Left cardiac atrium (tissue), 4 donors: ENCODE measurements at regions not wholly inside any gene's neighbourhood (a gene's known extent, or its start where the extent isn't known, plus 50 kb on each side); places are given as distances from the start of the nearest gene placed in this dataset.
"Not testable (repeated sequence)": the region's sequence is repeated elsewhere in the genome, so short reads cannot be mapped to it uniquely, and the experiment has no call there.

Experiments used
- ATAC-seq, 2 donors: fragments of 200-7000 bp; cut with Tn5 transposase; one replicate each; pipeline ENCODE4 v1.9.1; 2020; ENCODE audit warnings: mild to moderate bottlenecking in 2 of 2, moderate library complexity in 2 of 2
- DNase-seq: peaks from one replicate; pipeline ENCODE4 v3.0.0-alpha.2; 2020
- intact Hi-C, 2 donors: fragments of 100-400 bp; cut with DNase I; formaldehyde crosslinking; loops; one replicate each; pipeline versions ENCODE4 v1.14.1 to v1.15.1; 2022 to 2023
- donor health status: DM: no; HTN: yes; CAD: no.
- donor health status: DM: no; HTN: yes; CAD: no; lungs with severe emphysema.
- donor health status: DM: yes; HTN: yes; CAD: no.
- donor health status: Dilated cardiomyopathy.

DNA sequence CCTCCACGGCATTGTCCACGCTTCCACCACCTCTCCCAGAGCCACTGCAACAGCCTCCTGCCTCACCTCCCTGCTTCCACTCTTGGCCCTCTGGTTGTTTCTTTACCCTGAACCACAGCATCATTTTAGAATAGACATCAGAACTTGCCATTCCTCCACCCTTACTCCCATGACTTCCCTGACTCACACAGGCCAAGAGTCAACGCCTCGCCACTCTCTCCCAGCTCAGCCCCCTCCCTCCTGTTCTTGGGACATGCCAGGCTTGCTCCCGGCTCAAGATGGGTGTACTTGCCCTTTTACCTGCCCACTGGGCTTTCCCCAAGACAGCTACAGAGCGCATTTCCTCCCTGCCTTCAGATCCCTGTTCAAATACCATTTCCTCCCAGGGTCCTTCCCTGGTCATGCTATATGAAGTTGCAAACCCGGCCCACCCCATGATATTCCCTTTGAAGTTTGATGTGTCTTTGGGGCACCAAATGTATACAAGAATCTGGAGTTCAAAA is 429.1 kb downstream of the RPS24 start:
- intact Hi-C loops, result no loop called here
- DNase-seq (no peak), ATAC-seq (no peak)

DNA sequence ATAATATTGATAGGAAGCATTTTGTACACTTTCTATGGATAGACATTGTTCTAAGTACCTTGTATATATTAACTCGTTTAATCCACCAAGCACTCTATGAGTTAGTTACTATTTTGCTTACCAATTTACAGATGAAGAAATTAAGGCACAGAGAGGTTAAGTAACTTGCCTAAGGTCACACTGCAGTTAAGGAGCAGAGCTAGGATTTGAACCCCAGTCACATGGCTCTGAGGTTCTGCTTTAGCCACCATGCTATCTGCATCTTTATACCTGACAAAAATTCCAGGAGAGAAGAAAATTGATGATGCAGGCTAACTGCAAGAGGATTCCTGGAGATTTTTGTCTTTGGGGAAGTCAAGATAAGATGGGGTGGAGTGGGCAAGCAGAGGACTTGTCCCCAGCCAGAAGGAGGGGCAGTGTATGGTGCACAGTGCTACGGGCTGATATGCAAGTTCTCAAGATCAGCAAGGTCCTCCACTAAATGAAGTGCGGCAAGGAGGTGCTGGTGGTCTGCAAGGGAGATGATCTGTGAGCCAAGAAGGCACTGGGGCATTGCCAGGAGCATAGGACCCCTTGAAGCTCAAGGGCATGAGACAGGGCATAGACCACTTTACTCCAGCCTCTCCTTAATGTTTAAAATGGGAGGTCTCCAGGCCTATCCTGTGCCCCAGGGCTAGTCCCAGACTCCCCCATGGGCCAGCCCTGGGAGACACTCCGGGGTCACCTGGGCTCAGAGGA is 430.6 kb downstream of the RPS24 start:
- no peak for ATAC-seq
- DNase-seq, result no peak
- intact Hi-C loops, result no loop called here

DNA sequence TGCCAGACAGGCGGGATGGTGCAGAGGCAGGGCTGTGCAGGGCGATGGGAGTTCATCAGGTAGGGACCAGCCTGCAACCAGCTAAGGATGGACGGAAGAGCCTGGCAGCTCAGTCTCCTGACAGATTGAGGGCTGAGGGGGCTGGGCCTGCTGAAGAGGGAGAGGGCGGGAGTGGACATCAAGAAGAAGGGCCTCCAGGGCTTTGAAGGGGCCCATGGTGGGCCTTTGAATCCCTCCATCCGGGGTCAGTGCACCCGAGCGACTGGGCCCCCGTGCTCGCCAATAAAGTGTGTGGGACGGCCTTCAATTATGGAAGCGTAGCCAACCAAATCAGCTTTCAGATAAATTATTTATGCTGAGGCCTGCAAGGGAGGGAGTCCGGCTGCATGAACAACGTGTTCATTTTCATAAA is 431.2 kb downstream of the RPS24 start:
- intact Hi-C loops, result no loop called here
- no peak for ATAC-seq
- DNase-seq, result no peak

DNA sequence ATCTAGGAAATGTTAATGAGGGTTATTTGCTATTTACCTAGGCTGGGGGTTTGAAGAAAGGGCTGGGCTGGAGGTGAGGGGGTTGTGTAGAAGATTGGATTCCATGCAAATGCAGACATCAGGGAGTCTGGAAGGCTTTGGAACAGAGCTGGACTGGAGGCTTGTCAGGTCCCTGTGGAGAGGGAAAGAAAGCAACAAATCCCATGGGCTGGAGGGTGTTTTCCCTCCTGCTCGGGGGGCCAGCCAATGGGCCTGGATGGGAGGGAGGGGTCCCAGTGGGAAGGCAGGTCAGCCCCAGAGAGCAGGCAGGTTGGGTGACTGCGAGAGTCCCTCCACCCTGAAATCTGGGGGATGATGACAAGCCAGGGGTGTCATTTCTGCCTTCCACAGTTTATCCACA is 431.8 kb downstream of the RPS24 start:
- intact Hi-C loops, result no loop called here
- no peak for ATAC-seq
- DNase-seq, result no peak

DNA sequence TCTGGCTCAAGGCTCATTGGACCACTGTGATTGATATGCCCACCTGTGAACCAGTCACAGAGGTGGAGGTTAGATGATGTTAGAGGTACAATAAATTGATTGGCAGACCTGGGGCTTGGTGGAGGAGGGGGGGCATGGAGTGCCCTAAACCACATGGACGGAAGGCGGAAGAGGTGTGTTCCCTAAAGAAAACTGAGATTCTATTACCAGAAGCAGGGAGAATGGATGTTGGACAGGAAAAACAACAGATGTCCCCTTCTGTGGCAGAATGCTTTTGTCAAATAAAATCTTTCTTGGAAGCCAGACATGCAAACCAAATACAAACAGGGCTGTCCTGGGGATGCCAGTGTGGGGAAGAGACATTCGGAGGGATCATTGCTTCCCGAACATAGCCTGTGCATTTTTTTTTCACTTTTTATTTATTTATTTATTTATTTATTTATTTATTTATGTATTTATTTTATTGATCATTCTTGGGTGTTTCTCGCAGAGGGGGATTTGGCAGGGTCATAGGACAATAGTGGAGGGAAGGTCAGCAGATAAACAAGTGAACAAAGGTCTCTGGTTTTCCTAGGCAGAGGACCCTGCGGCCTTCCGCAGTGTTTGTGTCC is 433.9 kb downstream of the RPS24 start:
- intact Hi-C loops, result no loop called here
- ATAC-seq (no peak), DNase-seq (no peak)

DNA sequence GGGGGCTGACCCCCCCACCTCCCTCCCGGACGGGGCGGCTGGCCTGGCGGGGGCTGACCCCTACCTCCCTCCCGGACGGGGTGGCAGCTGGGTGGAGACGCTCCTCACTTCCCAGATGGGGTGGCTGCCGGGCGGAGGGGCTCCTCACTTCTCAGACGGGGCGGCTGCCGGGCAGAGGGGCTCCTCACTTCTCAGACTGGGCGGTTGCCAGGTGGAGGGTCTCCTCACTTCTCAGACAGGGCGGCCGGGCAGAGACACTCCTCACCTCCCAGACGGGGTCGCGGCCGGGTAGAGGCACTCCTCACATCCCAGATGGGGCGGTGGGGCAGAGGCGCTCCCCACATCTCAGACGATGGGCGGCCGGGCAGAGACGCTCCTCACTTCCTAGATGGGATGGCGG is 435.1 kb downstream of the RPS24 start:
- intact Hi-C loops, ATAC-seq, DNase-seq: not testable (repeated sequence)

DNA sequence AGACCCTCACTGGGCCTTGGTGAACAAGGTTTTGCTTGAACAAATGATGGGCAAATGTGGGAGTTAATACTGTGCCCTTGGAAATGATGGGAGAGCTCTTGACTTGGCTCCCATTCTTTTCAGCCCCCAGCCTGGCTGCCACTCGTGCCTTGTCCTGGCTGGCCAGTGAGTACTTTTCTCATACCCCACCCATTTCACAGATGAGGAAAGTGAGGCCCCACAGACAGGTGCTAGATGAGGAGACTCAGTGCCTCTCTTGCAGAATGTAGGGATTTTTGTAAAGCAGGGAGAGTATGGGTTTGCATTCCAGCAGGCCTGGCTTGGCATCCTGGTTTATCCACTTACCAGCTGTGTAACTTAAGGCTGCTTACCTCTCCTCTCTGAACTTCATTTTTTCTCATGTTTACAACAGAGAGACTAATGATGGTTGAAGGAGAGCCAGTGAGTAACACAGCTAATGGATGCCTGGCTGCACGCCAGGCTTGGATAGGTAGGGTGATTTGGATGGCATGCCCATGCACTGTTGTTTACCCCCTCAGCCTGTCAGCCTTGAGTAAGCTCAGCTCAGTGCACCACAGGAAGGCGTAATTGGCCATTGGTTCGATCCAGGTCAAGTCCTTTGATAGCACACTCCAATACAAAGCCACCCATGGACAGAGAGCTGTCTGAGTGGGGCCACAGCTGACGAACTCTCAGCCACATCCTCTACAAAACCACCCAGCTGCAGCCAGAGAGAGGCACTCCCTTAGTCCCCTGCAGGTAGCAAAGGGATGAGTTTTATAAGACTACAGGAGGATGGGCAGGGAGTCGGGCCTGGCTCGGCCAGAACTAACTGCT is 436.8 kb downstream of the RPS24 start:
- DNase-seq (no peak), ATAC-seq (peak in 1 of 2 donors; percentile 39)
- intact Hi-C loops, result no loop called here

DNA sequence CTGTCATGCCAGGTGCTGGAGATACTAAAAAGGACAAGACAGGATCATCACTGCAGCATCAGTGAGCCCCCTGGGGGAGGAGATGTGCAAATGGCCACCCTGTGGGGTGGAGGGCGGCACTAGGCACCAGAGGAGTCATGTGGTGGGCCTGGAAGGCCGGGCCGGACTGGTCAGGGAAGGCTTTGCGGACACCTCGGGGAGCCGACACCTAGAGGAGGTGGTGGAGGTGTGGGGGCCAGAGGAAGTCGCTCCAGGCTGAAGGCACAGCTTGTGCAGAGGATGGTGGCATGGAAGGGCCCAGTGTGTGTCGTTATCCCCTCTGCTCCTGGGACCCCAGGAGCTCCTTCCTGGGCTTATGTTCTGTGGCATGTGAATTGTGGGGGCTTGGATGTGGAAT is 437.7 kb downstream of the RPS24 start:
- ATAC-seq, result no peak
- DNase-seq, result no peak
- intact Hi-C loops, result no loop called here

DNA sequence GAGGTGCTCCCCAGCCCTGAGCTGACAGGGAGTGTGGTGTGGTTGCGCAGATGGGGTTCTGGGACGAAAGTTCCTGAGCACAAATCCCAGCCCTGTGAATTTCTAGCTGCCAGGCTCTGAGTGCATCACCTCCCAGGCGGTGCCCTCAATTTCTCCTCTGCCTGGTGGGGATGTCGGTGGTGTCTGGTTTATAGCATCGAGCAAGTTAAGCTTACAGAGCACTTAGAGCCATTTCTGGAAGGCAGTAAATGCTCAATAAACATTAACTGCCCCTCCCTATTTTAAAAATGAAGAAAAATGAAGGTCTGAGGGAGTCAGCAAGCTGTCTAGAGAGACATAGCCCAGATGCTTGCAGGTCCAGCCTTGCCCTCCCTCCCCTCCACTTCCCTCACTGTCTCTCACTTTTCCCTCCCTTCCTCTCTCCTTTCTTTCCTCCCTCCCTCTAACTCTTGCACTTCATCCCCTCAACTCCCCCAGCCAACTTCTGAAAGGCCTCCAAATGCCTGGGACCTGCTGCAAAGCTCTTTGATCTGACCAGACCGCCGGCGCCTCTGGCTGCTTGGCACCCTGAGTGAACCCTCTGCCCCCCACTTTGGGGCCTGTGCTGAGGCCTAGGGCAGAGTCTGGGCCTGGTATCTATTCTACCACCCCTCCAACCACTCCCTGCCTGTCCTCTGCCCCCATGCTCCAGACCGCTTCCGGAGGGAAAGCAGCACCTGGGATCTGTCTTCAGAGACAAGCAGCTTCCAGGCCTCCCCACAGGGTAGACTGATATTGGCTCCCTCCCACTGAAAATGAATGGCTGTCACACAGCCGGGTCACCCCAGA is 438.3 kb downstream of the RPS24 start:
- no peak for ATAC-seq
- intact Hi-C loops, result no loop called here

DNA sequence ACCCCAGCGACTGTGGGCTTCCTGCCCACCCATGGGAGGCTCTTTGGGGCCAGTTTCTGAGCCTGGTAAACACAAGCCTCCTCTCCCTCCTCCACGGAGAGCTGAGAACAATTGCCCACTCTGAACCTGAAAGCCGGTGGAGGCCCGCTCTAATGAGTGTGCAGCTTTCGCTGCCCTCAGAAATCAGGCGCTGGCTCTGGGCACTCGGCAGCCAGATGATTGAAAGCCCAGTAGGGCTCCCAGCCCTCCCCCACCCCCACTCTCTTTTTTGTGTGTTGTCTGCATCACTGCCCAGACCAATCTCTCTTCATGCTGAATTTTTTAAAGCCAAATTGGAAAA is 438.9 kb downstream of the RPS24 start:
- DNase-seq (no peak), ATAC-seq (no peak)
- intact Hi-C loops, result no loop called here

More for the DNA sequence above, 438.3 kb downstream of the RPS24 start:
- DNase-seq, result no peak

DNA sequence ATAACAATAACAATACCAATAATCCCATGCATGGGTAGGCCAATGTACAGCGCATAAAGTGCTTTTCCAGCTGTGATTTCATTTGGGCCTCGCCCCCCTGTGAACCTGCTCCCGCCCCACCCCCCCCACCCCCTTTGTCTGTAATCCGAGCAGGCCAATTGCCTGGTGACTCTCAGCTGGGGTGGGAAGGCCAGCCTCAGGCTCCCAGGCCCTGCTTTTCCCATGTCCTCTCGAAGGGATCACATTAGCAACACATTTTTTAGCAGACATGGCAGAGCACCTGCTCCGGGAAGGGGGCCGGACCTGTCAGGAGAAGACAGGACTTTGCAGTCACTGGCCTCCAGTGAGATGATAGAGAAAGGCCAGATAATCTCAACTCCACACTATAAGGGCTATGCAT is 439.3 kb downstream of the RPS24 start:
- ATAC-seq (no peak), DNase-seq (no peak)
- intact Hi-C loops, result no loop called here

DNA sequence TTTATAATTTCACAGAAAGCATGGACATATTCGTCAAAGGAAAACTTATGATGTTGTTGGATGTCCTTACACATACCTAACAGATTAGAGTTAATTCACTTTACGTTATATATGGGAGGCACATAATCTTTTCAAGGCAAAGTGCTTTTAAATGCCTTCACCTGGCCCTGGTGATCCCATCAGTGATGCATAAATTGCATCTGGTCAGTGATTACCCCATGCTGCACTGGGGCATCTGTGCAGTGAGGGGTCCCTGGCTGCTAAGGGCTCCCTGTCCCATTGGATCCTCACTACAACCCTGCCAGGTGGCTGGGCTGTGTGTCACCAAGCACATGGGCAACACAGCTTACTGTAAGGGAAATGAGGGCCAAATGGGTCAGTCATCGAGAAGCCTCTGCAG is 441.1 kb downstream of the RPS24 start:
- ATAC-seq, result no peak
- intact Hi-C loops, result no loop called here
- no peak for DNase-seq

DNA sequence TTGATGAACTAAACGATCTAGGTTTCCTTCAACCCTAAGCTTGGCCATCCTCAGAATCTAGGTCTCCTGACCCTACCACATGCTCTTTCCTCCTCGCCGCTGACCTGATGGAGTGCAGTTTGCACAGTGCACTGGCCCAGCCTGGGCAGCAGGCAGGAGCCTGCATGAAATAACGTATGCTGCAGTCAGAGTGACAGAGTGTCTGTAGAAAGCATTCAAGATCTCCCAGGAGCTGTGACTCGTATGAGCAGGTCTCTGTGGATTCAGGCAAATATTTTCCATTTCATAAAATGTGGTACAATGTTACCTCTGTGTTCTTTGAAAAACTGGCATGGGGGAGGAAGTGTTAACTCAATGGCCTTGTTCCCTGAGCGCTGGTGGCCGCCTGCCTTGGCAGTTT is 441.8 kb downstream of the RPS24 start:
- intact Hi-C loops, result no loop called here
- DNase-seq, result no peak
- ATAC-seq, result no peak

DNA sequence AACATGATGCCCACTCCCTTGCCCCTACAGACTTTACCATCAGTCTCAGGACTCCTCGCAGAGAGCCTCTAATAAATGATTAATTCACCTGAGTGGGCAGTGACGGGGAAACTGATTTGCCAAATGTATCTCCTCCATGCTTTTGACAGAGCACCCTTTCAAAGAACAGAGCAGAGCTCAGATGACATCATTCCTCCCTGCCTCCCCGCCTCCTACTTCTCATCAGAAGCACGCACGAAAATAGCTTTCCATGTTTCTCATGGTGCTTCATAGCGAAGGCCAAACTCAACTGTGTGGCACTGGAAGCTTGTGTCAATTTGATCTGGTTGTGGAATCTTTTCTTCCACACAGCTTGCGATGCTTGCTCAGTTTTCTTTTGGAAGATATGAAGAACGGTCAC is 442.5 kb downstream of the RPS24 start:
- DNase-seq (no peak), ATAC-seq (peak in 1 of 2 donors; percentile 54)
- intact Hi-C loops, result no loop called here

DNA sequence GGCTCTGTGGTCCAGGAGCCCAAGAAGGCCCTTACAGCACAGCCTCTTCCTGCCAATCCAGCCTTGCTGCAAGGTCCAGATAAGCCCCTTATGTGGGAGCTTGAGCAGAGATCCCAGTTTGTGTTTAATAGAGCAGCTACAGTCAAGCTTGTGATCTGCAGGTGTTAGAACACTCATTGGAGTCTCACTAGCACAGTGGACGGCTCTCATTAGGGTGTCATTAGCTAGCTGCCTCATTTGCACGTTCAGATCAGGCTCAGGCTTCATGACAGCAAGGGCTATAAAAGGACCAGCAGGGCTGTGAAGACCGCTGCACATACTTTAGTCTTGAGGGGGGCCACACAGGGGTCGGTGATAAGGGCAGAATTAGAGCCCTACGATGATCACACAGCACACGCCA is 443.2 kb downstream of the RPS24 start:
- intact Hi-C loops, result no loop called here
- ATAC-seq, result no peak
- DNase-seq, result no peak

DNA sequence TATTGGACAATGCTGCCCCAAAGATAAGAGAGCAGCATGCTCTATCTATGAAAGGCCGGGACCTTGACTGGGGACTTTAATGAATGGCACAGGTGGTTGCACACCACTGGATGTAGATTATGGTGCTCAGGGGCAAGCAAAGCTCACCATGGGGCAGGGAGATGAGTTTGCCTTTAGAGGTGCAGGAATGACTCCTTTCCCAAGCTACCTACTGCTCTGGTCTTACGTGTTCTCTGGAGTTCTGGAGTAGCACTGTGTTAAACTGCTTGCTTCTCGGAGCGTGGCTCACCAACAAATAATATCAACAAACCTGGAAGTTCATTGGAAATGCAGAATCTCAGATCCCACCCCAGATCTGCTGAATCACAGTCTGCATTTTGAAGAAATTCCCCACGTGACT is 445.3 kb downstream of the RPS24 start:
- DNase-seq, result no peak
- no peak for ATAC-seq
- intact Hi-C loops, result no loop called here

DNA sequence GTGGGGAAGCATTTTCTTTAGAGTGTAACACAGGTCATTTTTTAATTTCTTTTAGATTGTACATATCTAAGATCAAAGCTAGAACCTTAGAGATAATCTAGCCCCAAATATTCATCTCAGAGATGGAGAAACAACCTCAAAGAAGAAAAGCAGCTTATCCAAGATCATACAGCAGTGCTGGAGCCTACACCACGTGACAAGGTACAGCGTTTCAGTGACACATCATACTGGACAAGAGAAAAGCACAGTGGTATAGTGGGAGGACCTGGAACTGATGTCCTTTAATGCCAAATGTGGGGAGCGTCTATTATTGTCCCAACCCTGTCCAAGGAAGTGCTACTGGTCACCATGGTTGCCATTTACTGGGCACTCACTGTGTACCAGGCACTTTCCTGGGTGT is 445.8 kb downstream of the RPS24 start:
- intact Hi-C loops, result no loop called here
- ATAC-seq (no peak), DNase-seq (no peak)

DNA sequence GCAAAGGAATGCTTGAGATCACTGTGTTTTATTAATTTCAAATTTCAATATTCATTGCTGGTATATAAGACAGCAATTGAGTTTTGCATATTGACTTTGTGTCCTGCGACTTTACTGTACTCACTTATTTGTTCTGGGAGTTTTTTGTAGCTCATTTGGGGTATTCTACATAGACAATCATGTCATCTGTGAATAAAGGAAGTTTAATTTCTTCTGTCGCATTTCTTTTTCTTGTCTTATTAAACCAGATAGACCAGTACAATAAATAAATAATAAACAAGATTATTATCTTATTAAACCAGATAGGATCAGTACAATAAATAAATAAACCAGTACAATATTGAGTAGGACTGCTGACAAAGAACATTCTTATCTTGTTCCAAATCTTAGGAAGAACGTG is 448.2 kb downstream of the RPS24 start:
- intact Hi-C loops, result no loop called here
- ATAC-seq (no peak), DNase-seq (no peak)

DNA sequence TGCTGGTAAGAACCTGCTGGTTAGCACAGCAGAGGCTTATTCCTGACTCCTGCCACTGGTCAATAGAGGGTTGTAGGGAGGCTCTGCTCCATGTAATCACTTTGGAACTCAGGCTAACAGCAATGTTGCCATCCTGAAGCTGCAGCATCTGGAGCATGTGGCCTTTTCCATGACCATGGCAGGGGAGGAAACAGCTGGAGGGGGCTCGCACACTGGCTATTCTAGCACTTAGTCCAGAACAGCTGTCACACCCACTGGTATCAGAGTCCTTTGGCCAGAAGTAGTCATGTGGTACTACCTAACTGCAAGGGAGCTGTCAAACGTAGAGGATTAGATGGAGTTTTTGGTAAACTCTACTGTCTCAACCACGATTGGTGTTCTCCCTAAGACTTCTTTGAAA is 450.0 kb downstream of the RPS24 start:
- ATAC-seq (no peak), DNase-seq (no peak)
- intact Hi-C loops, result no loop called here

DNA sequence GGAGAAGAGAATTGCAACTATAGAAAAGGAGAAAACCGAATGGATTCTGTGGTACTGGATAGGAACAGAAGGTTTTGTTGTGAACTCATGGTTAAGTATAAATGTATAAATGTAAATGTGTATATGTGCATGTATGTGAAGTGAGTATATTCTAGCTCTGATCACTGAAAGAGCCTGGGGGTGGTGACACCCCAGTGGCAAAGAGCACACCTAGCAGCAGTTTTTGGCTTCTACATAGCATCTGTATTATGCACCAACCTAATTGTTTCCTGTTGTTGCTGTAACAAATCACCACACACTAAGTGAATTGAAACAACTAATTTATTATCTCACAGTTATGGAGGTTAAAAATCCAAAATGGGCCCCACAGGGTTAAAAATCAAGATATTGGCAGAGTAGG is 455.4 kb downstream of the RPS24 start:
- DNase-seq (no peak), ATAC-seq (no peak)
- intact Hi-C loops, result no loop called here
